NCI-H345 (cell line): ENCODE measurements at regions not wholly inside any gene's neighbourhood (a gene's known extent, or its start where the extent isn't known, plus 50 kb on each side); places are given as distances from the start of the nearest gene placed in this dataset.
"Not testable (repeated sequence)": the region's sequence is repeated elsewhere in the genome, so short reads cannot be mapped to it uniquely, and the experiment has no call there.

Experiments
- DNase-seq: peaks from one replicate; lab custom pipeline; 2025; lab: John Stamatoyannopoulos, UW

- DNase-seq: no peak
These were observed 506.9 kb upstream of the ZNF804A start for GRCh38 chr2:184091456-184091855.

- no peak for DNase-seq
These were observed 484.5 kb upstream of the ZNF804A start for GRCh38 chr2:184113696-184114403.

- no peak for DNase-seq
These were observed 483.9 kb upstream of the ZNF804A start for GRCh38 chr2:184114439-184114838.

GRCh38 chr2:184119989-184120800, 478.1 kb upstream of the ZNF804A start:
- DNase-seq: no peak

- no peak for DNase-seq
These were observed 472.5 kb upstream of the ZNF804A start for GRCh38 chr2:184125867-184126266.

GRCh38 chr2:184129073-184129472, 469.3 kb upstream of the ZNF804A start:
- DNase-seq: no peak

GRCh38 chr2:184137955-184138354, 460.4 kb upstream of the ZNF804A start:
- peak; percentile 30 for DNase-seq

- no peak for DNase-seq
These were observed 456.5 kb upstream of the ZNF804A start for GRCh38 chr2:184141866-184142265.

- DNase-seq: no peak
These were observed 443.9 kb upstream of the ZNF804A start for GRCh38 chr2:184154438-184154837.

- no peak for DNase-seq
These were observed 442.5 kb upstream of the ZNF804A start for GRCh38 chr2:184155791-184156190.

- no peak for DNase-seq
These were observed 441.2 kb upstream of the ZNF804A start for GRCh38 chr2:184157141-184157540.

- no peak for DNase-seq
These were observed 435.9 kb upstream of the ZNF804A start for GRCh38 chr2:184162426-184162825.

- DNase-seq: not testable (repeated sequence)
These were observed 429.5 kb upstream of the ZNF804A start for GRCh38 chr2:184168823-184169222.

- no peak for DNase-seq
These were observed 429.0 kb upstream of the ZNF804A start for GRCh38 chr2:184169366-184169765.

GRCh38 chr2:184174493-184175104, 423.7 kb upstream of the ZNF804A start:
- DNase-seq: no peak

GRCh38 chr2:184178229-184178628, 420.1 kb upstream of the ZNF804A start:
- DNase-seq: no peak

- no peak for DNase-seq
These were observed 411.9 kb upstream of the ZNF804A start for GRCh38 chr2:184186436-184186835.

- DNase-seq: no peak
These were observed 410.8 kb upstream of the ZNF804A start for GRCh38 chr2:184187421-184187971.

GRCh38 chr2:184190725-184191124, 407.6 kb upstream of the ZNF804A start:
- no peak for DNase-seq

- DNase-seq: no peak
These were observed 405.7 kb upstream of the ZNF804A start for GRCh38 chr2:184192649-184193048.

GRCh38 chr2:184197413-184197812, 400.9 kb upstream of the ZNF804A start:
- DNase-seq: no peak

- not testable (repeated sequence) for DNase-seq
These were observed 399.5 kb upstream of the ZNF804A start for GRCh38 chr2:184198791-184199190.

GRCh38 chr2:184199274-184199673, 399.1 kb upstream of the ZNF804A start:
- no peak for DNase-seq
